Erythroblast (primary cell): ENCODE measurements at regions not wholly inside any gene's neighbourhood (a gene's known extent, or its start where the extent isn't known, plus 50 kb on each side); places are given as distances from the start of the nearest gene placed in this dataset.
"Not testable (repeated sequence)": the region's sequence is repeated elsewhere in the genome, so short reads cannot be mapped to it uniquely, and the experiment has no call there.

ENCODE experiments used
- DNase-seq, 2 experiments: peaks; one replicate each; lab custom pipeline; 2025; lab: John Stamatoyannopoulos, UW
- POLR2A ChIP-seq: IDR thresholded peaks from 2 replicates; pipeline ENCODE4 v1.6.1; 2011; ENCODE audit warnings: mild to moderate bottlenecking, low read length

GRCh38 chr2:111480016-111480625 lies 359.4 kb downstream of the BCL2L11 start:
- peak; percentile 66 for TF ChIP-seq POLR2A
- DNase-seq = not testable (repeated sequence)

- DNase-seq = not testable (repeated sequence)
Measured at GRCh38 chr2:111480633-111481032, 359.9 kb downstream of the BCL2L11 start.

DNA sequence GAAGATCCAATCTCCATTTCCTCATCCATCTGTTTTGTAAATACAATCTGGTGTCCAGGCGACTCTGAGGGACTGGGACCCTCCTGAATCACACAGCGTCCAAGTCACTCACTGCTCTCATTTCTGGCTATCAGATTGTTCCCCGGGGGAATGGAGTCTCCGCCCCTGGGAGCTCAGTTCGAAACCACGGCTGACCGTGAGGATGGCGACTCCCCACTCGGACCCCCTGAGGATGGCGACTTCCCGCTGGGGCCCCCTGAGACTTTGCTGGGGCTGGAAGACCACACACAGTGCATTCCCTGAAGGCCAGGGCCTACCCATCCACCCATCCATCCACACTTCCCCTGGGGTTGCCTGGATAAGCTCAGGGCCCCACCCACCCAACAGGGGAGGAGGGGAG lies 360.5 kb downstream of the BCL2L11 start:
- not testable (repeated sequence) for DNase-seq

DNA sequence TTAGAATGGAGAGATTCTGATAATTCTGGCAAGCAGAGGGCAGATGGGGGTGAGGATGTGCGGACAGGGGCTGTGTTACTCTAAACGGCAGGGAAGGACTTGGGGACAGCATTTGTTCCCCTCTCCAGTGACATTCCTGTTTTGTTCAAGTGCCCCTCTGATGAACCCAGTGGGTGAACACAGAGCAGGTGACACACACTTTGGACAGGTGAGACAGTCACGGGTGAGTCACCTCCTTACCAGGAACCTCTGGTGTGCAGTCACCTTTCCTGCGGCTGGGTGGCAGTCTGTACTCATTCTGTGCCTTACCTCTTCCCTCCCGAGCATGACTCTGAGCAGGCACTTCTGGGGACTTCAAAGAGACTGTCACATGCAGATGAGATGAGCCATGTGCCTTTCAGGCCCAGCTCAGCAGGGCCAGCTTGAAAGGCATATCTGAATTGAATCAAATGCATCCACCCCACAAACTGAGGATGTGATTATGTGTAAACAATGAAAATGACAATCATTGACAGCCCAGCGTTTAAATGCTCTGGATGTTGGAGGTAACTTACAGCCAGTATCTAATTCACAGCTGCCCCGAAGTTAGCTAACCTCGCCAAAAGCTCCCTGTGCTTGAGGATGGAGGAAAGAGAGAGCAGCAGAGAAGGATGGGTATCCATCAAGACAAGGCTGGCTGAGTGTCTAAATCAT lies 362.4 kb downstream of the BCL2L11 start:
- DNase-seq = not testable (repeated sequence)

- not testable (repeated sequence) for DNase-seq
Measured at GRCh38 chr2:111484097-111484496, 363.4 kb downstream of the BCL2L11 start.

- not testable (repeated sequence) for DNase-seq
Measured at GRCh38 chr2:111485895-111486294, 365.2 kb downstream of the BCL2L11 start.

GRCh38 chr2:111488451-111488850 lies 367.7 kb downstream of the BCL2L11 start:
- DNase-seq = not testable (repeated sequence)

GRCh38 chr2:111489460-111489859 lies 368.7 kb downstream of the BCL2L11 start:
- DNase-seq = not testable (repeated sequence)

DNA sequence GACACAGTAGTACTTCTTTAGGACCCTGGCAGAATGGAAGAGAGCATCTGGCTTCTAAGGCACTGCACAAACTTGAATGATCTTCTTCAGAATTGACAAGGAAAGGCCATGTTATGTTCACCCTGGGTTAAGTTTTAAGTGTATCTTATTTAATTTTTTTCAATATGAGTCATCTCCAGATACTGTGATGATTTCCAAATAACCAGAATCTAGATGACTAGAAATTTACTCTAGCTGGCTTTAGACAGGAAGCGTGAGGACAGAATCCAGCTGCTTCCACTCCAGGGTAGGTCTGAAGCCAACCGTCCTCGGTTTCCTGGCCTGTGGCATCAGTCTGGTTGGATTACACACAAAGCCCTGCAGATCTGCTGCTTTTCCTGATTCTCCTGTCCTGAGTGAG lies 370.5 kb downstream of the BCL2L11 start:
- not testable (repeated sequence) for DNase-seq

DNA sequence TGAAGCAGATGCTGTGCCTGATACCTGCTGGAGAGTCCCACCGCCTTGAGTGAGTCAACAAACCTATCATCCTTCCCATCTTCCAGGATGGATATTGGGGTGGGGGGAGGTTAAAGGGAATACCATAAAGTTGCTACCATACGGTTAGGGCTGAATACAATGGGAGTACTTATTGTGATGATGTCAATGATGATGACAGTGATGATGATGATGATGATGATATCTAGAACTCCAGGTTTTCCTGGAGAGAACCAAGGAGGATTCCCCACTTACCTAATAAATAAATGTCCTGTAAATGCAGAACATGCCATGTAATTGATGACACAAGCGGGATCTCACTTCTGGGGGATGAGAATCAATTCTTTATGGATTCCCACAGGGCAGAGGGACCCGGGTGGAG lies 370.9 kb downstream of the BCL2L11 start:
- DNase-seq = not testable (repeated sequence)

GRCh38 chr2:111492995-111493719 lies 372.4 kb downstream of the BCL2L11 start:
- TF ChIP-seq POLR2A = peak; percentile 46
- not testable (repeated sequence) for DNase-seq

- peak; percentile 4 for TF ChIP-seq POLR2A
- not testable (repeated sequence) for DNase-seq
Measured at GRCh38 chr2:111493720-111494078, 373.0 kb downstream of the BCL2L11 start.

- DNase-seq = not testable (repeated sequence)
Measured at GRCh38 chr2:111494288-111494980, 373.7 kb downstream of the BCL2L11 start.

GRCh38 chr2:111494981-111495315 lies 374.2 kb downstream of the BCL2L11 start:
- not testable (repeated sequence) for DNase-seq
- TF ChIP-seq POLR2A = peak; percentile 49

DNA sequence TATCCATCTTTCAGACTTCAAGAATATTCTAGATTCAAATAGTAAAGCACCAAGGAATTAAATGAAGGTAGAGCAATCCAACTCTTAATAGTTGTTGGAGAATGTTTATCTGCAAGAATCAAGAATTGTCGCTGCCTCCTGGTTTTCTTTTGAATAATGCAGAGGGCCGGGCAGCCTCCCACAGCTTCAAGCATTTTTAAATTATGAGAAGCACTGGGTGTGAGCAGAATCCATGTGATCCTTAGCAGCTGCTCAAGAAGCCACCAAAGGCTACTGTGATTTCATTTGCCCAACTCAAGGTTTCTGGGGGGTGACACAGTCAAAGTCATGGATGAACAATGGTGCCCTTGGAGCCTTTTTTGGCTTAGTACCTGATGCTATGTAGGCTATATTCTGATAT lies 374.9 kb downstream of the BCL2L11 start:
- DNase-seq = not testable (repeated sequence)

- DNase-seq = not testable (repeated sequence)
Measured at GRCh38 chr2:111496176-111496575, 375.5 kb downstream of the BCL2L11 start.

DNA sequence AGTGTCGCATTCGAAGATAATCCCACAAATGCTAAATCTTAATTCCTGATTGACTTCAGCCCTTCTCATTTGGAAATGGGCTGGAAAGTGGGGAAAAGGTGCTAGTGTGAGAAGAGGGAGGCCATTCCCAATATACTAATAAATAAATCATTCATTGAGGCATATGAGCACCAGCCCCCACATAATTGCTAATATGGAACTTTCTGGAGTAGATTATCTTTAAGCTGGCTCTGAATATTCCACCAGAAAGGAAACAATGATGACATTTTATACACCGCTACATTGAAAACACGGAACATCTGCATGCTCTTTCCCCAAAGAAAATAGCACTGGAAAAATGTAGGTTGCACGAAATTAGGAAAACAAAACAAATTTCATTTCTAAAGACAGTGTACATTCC lies 376.1 kb downstream of the BCL2L11 start:
- DNase-seq = not testable (repeated sequence)

- DNase-seq = not testable (repeated sequence)
Measured at GRCh38 chr2:111497270-111497669, 376.6 kb downstream of the BCL2L11 start.

DNA sequence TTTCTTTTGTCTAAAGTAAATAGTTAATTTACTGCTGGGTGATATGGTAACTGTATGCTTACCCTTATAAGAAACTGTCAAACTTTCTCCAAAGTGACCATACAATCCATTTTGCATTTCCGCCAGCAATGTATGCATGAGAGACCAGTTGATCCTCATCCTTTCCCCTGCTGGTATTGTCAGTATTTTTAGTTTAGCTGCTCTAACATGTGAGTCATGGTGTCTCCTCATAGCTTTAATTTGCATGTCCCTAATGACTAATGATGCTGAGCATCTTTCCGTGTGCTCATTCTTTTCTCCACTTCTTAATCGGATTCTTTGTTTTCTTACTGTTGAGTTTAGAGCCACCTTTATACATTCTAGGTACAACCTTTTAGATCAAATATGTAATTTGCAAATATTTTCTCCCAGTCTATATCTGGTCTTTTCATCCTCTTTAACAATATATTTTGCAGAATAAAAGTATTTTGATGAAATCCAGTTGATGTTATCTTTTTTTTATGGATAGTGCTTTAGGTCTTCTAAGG lies 379.9 kb downstream of the BCL2L11 start:
- DNase-seq = not testable (repeated sequence)

GRCh38 chr2:111503844-111504570 lies 380.0 kb downstream of the ANAPC1 start:
- not testable (repeated sequence) for DNase-seq

DNA sequence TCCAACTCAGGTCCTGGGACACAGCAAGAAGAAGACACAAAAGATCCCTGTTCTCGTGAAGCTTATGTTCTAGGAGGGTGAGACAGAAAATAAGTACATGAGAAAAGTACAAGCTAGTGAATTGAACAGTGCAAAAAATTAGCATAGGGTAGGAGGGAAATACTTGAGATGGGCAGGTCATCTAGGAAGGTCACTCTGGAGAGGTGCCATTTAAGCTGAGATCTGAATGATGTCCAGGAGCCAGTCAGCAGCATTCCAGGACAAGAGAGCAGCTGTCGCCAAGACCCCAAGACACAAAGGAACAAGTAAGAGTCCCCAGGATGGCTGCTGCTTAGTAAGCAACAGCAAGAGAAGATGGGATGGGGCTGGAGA lies 379.4 kb downstream of the ANAPC1 start:
- not testable (repeated sequence) for DNase-seq
